Neural progenitor cell (in vitro differentiated cells): ENCODE measurements at regions not wholly inside any gene's neighbourhood (a gene's known extent, or its start where the extent isn't known, plus 50 kb on each side); places are given as distances from the start of the nearest gene placed in this dataset.
A peak's percentile ranks its signal among the peaks of the same experiment; 100 is the strongest.

Source experiments
- DNase-seq: peaks from one replicate; pipeline ENCODE4 v3.0.0-alpha.2; 2016; ENCODE audit warnings: low spot score
- H2AFZ ChIP-seq: fragments of 200-600 bp; sonication (generic); replicated peaks from 2 replicates; pipeline ENCODE4 v1.6.1; 2016; ENCODE audit warnings: antibody characterized with exemption
- H3F3A ChIP-seq: fragments of 200-600 bp; sonication (generic); 2 replicates; pipeline ENCODE4 v1.6.1; 2016; ENCODE audit warnings: antibody characterized with exemption, low read depth
- H3K27ac ChIP-seq: fragments of 200-600 bp; sonication (generic); 2 replicates; pipeline ENCODE4 v1.5.1; 2016; ENCODE audit warnings: mild to moderate bottlenecking
- H3K27me3 ChIP-seq: fragments of 200-600 bp; sonication (generic); 2 replicates; pipeline ENCODE4 v1.6.1; 2016; ENCODE audit warnings: mild to moderate bottlenecking, moderate library complexity
- H3K36me3 ChIP-seq: fragments of 200-600 bp; sonication (generic); 2 replicates; pipeline ENCODE4 v1.5.1; 2016
- H3K4me1 ChIP-seq: fragments of 200-600 bp; sonication (generic); 2 replicates; pipeline ENCODE4 v1.6.1; 2016; ENCODE audit warnings: mixed run types
- H3K4me2 ChIP-seq: fragments of 200-600 bp; sonication (generic); 2 replicates; pipeline ENCODE4 v1.6.1; 2016
- H3K4me3 ChIP-seq: fragments of 200-600 bp; sonication (generic); 2 replicates; pipeline ENCODE4 v1.5.1; 2016
- H3K79me2 ChIP-seq: fragments of 200-600 bp; sonication (generic); 2 replicates; pipeline ENCODE4 v1.6.1; 2016; ENCODE audit warnings: low read depth
- H3K9ac ChIP-seq: fragments of 200-600 bp; sonication (generic); 2 replicates; pipeline ENCODE4 v1.6.1; 2016
- H3K9me3 ChIP-seq: fragments of 200-600 bp; sonication (generic); 2 replicates; pipeline ENCODE4 v1.5.1; 2016; ENCODE audit warnings: low read depth
- H4K20me1 ChIP-seq: fragments of 200-600 bp; sonication (generic); 2 replicates; pipeline ENCODE4 v1.6.1; 2016; ENCODE audit warnings: low read depth
- H3K27ac Mint-ChIP-seq: 3 replicates; pipeline ENCODE4 v1.8.0; 2021; ENCODE audit warnings: mixed read lengths
- H3K27me3 Mint-ChIP-seq: 2 replicates; pipeline ENCODE4 v1.8.0; 2022; ENCODE audit warnings: low read depth, mild to moderate bottlenecking, inconsistent platforms, moderate library complexity, mixed read lengths; ENCODE audit not compliant: insufficient read depth
- H3K36me3 Mint-ChIP-seq: 3 replicates; pipeline ENCODE4 v1.8.0; 2021; ENCODE audit warnings: mixed read lengths
- H3K4me1 Mint-ChIP-seq: 3 replicates; pipeline ENCODE4 v1.8.0; 2021; ENCODE audit warnings: mixed read lengths
- H3K4me3 Mint-ChIP-seq: 3 replicates; pipeline ENCODE4 v1.8.0; 2021; ENCODE audit warnings: mild to moderate bottlenecking, moderate library complexity, mixed read lengths
- H3K9me3 Mint-ChIP-seq: 3 replicates; pipeline ENCODE4 v1.8.0; 2020; ENCODE audit warnings: mixed read lengths
- EZH2 ChIP-seq: fragments of 200-600 bp; sonication (generic); IDR thresholded peaks from 2 replicates; pipeline ENCODE4 v1.6.1; 2017; ENCODE audit warnings: antibody characterized with exemption, mild to moderate bottlenecking, moderate library complexity
- EZH2phosphoT487 ChIP-seq: fragments of 200-600 bp; sonication (generic); IDR thresholded peaks from 2 replicates; pipeline ENCODE4 v1.6.1; 2017; ENCODE audit warnings: antibody characterized with exemption
- TF ChIP-seq, protein P1 (sequence below): fragments of 200-600 bp; sonication (generic); IDR thresholded peaks from 2 replicates; pipeline ENCODE4 v1.5.1; 2017; ENCODE audit warnings: antibody characterized with exemption, mild to moderate bottlenecking

- Histone ChIP-seq H4K20me1 (no peaks in the 10 kb centered on the region), H3K27me3 (no peaks in the 10 kb centered on the region), H3K4me2 (no peak overlapping the region), H3K9me3 (no peaks in the 10 kb centered on the region), H3K36me3 (no peaks in the 10 kb centered on the region), H2AFZ (no peak overlapping the region), H3K79me2 (no peaks in the 10 kb centered on the region), H3K27ac (no peak overlapping the region), H3K9ac (no peak overlapping the region), H3K4me1 (peaks cover 49% of the 10 kb centered on the region), H3K4me3 (no peak overlapping the region), H3F3A (peaks cover 13% of the 10 kb centered on the region)
- peaks cover 10% of the 10 kb centered on the region for H3K27me3 Mint-ChIP-seq
- no peak overlapping the region for H3K27ac Mint-ChIP-seq
- peaks cover 75% of the 10 kb centered on the region for H3K4me1 Mint-ChIP-seq
- TF ChIP-seq EZH2phosphoT487 (no peak), EZH2 (no peak)
- TF ChIP-seq, protein P1, sequence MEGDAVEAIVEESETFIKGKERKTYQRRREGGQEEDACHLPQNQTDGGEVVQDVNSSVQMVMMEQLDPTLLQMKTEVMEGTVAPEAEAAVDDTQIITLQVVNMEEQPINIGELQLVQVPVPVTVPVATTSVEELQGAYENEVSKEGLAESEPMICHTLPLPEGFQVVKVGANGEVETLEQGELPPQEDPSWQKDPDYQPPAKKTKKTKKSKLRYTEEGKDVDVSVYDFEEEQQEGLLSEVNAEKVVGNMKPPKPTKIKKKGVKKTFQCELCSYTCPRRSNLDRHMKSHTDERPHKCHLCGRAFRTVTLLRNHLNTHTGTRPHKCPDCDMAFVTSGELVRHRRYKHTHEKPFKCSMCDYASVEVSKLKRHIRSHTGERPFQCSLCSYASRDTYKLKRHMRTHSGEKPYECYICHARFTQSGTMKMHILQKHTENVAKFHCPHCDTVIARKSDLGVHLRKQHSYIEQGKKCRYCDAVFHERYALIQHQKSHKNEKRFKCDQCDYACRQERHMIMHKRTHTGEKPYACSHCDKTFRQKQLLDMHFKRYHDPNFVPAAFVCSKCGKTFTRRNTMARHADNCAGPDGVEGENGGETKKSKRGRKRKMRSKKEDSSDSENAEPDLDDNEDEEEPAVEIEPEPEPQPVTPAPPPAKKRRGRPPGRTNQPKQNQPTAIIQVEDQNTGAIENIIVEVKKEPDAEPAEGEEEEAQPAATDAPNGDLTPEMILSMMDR: no peak
- no peak overlapping the region for H3K4me3 Mint-ChIP-seq
- no peak for DNase-seq
- no peaks in the 10 kb centered on the region for H3K36me3 Mint-ChIP-seq
- H3K9me3 Mint-ChIP-seq: peaks cover 3% of the 10 kb centered on the region
Measured at GRCh38 chr4:108337923-108338322, 169.2 kb upstream of the LEF1 start.

DNA sequence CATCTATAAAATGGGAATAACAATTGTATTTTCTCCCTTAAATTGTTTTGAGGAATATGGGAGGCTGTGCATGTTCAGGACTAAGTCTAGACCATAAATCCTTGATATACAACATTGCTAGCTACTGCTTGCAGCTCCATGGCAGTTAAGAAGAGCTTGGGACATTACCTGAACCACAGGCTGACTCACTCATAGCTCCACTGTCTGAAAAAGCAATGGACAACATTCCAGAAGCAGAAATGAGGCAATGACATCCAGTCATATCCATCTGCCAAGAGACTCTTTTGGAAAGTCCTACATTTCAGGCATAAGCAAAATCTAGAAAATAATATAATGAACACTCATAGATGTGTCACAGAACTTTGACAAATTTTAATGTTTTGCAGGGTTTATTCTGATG, 167.3 kb upstream of the LEF1 start:
- Histone ChIP-seq H3K27me3 (no peaks in the 10 kb centered on the region), H3K79me2 (no peaks in the 10 kb centered on the region)

GRCh38 chr4:108335081-108335480, 166.3 kb upstream of the LEF1 start:
- no peaks in the 10 kb centered on the region for H3K9me3 ChIP-seq
- peak overlapping the region; percentile 74 for H3K27ac Mint-ChIP-seq
- peaks cover 66% of the 10 kb centered on the region for H3K4me1 Mint-ChIP-seq
- no peaks in the 10 kb centered on the region for H4K20me1 ChIP-seq
- peak overlapping the region; percentile 59 for H3K4me2 ChIP-seq
- DNase-seq: peak; percentile 86
- H3K9ac ChIP-seq: no peak overlapping the region
- H3K27ac ChIP-seq: no peak overlapping the region
- H2AFZ ChIP-seq: no peak overlapping the region
- no peaks in the 10 kb centered on the region for H3K9me3 Mint-ChIP-seq
- H3K4me3 ChIP-seq: no peak overlapping the region
- H3K27me3 ChIP-seq: no peaks in the 10 kb centered on the region
- no peaks in the 10 kb centered on the region for H3K36me3 Mint-ChIP-seq
- TF ChIP-seq, protein P1: no peak
- TF ChIP-seq EZH2 (no peak), EZH2phosphoT487 (no peak)
- peaks cover 5% of the 10 kb centered on the region for H3K27me3 Mint-ChIP-seq
- no peaks in the 10 kb centered on the region for H3K36me3 ChIP-seq
- H3K79me2 ChIP-seq: no peaks in the 10 kb centered on the region
- H3K4me3 Mint-ChIP-seq: peak overlapping the region; percentile 21
- peaks cover 49% of the 10 kb centered on the region for H3K4me1 ChIP-seq
- peaks cover 13% of the 10 kb centered on the region for H3F3A ChIP-seq

More for the DNA sequence above, 167.3 kb upstream of the LEF1 start:
- Histone ChIP-seq H3K9ac (no peak overlapping the region), H3K4me2 (peak overlapping the region; percentile 59), H3K4me3 (no peak overlapping the region), H4K20me1 (no peaks in the 10 kb centered on the region), H3K36me3 (no peaks in the 10 kb centered on the region), H3K9me3 (no peaks in the 10 kb centered on the region), H3K4me1 (peaks cover 49% of the 10 kb centered on the region), H3K27ac (no peak overlapping the region), H3F3A (peaks cover 13% of the 10 kb centered on the region), H2AFZ (no peak overlapping the region)
- H3K36me3 Mint-ChIP-seq: no peaks in the 10 kb centered on the region
- peak overlapping the region; percentile 96 for H3K27ac Mint-ChIP-seq
- no peak for DNase-seq
- TF ChIP-seq EZH2phosphoT487: no peak
- TF ChIP-seq EZH2: no peak
- TF ChIP-seq, protein P1: no peak
- H3K27me3 Mint-ChIP-seq: peaks cover 5% of the 10 kb centered on the region
- H3K4me3 Mint-ChIP-seq: no peak overlapping the region
- no peaks in the 10 kb centered on the region for H3K9me3 Mint-ChIP-seq
- peaks cover 75% of the 10 kb centered on the region for H3K4me1 Mint-ChIP-seq
